DMS153 treated with DMSO at 0.1 percent for 48 hours (cell line): ENCODE measurements at regions not wholly inside any gene's neighbourhood (a gene's known extent, or its start where the extent isn't known, plus 50 kb on each side); places are given as distances from the start of the nearest gene placed in this dataset.

Experiments used
- DNase-seq: peaks from one replicate; lab custom pipeline; 2025; ENCODE audit not compliant: unreplicated experiment; lab: John Stamatoyannopoulos, UW

DNA sequence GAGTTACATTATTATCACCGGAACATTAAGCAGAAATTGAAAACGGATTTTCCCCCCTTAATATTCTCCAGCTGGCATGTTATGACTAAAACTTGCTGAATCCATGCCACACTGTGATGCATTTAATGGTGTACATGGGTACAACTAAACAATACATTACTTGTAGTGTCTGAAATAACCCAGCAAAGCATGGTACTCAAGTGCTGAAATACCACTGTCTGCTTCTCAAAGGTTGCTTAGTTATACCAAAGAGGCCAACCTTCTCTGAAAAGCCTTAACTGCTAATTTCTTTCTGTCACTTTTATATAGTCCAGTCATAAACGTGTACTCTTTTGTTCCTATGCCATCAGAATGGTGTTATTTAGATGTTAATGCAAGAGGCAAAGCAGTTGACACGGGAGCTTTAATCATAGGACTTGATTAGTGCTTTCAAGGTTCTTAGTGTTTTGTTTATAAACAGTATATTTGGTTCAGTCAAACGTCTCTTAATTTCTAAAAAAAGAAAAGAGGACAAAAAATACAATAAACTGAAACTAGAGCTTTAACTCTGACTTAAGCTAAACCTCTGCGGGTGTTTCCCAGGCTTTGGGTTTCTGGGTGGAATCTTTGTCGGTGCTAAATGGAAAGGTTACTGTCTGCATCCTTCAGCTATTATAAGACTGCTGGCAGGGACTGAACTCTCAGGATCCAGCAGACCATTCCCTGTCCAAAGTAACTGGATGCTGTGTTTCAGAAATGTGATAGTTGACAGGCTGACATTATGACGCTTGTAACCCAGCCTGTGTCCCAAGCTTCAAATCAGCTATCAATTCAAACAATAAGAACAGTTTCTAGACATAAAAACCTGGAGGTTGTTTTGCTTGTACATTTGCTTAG is 202.6 kb downstream of the PPP1R3A start:
- DNase-seq = no peak

DNA sequence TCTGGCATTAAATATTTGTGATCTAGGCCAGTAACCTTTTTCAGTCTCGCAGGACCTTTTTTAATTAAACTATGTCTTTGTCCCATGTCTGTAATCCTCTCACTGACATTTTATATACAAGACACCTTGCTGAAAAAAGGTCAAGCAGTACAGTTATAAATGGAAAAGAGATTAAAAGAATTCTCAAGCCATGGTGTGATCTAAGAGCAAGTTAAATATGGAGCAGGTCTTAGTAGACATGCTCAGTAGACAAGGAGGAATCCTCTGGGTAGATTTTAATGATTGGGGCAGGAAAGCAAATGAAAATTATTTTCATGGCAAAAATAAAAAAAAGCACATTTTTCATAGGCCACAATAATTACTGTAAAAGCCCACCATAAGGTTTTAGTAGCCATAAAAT is 203.5 kb downstream of the PPP1R3A start:
- no peak for DNase-seq

DNA sequence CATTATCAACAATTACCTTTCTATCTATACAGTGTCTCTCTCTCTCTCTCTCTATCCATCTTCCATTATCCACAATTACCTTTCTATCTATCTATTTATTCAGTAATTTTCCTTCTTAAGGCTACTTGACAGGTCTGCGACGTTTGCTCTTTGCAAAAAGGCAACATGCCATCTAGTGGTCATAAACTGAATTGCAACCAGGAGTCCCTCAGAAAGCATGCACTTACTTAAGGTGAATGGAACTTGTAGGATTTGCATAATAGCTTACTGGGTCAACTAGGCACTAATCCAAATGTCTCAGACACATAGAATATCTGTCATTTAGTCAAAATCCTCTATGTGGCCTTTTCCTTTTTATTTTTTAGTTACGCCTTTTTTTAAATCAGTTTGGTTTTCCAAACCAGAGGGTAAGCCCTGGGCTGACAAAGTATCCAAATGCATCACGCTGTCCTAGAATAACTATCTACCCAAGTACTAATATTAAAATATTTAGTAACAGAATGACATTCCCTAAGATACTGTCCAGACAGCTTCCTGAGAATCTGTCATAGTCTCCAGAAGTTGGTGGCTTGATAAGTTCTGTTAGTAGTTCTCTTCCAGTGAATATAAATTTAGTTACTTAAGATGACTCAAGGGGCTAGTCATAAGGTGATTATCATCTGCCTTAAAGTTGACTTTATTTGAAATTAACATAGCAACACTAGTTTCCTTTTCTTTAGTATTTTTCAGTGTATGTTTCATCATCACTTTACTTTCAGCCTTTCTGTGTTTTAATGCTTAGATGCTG is 208.3 kb downstream of the PPP1R3A start:
- peak; percentile 55 for DNase-seq

DNA sequence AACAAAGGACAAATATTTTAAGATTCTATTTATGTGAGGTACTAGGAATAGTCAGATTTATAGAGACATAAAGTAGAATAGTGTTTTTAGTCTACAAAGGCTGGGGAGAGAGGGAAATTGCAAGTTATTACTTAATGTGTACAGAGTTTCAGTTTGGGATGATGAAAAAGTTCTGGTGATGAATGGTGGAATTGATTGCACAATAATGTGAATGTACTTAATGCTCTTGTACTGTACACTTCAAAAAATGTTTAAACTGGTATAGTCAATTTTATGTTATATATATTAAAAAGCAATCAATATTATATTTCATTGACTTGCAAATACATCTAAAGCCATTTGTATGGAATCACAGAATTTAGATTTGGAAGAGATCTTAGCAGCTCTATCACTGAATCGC is 213.4 kb downstream of the PPP1R3A start:
- DNase-seq = no peak

DNA sequence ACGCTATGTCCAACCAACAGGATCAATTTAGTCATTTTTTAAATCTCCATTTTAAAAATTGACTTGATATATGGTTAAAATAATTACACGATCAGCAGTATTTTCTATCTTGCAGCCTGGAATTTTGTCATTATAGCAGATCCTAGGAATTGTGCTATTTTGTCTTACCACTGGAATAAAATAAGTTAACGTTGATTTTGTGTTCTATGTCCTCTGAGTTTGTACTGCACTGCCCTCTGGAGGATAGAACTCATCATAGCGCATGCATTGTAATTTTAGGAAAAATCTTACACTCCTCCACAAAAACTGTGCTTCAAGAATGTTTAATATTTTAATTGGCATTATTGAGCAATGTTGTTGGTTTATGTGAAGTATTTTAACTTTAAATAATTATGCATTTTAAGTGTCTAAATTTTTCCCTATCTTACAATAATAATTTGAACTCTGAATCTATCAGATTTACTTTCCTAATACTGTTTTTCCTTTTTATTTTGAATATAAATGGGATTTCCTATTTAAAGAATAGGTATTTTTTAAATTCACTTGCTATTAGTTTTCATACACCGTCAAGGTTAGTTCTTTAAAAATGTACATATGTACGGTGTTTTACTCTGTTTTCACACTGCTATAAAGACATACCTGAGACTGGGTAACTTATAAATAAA is 220.1 kb downstream of the PPP1R3A start:
- peak; percentile 10 for DNase-seq

DNA sequence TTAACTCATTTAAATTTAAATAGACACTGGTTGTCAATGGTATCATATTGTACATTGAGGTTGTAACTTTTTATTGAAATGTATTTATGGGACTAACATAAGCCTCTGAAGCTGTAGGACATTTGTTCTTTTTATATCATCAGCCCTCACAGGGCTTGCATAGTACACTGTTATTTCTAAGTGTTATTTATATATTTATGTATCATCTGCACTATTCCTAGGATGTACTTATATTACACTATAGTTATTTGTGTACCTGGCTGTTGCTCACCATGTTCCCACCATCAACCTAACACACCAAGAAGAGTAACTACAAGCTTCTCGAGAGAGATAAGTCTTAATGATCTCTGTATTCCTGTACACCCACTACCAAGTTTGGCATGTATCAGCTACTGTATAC is 224.7 kb downstream of the PPP1R3A start:
- no peak for DNase-seq

DNA sequence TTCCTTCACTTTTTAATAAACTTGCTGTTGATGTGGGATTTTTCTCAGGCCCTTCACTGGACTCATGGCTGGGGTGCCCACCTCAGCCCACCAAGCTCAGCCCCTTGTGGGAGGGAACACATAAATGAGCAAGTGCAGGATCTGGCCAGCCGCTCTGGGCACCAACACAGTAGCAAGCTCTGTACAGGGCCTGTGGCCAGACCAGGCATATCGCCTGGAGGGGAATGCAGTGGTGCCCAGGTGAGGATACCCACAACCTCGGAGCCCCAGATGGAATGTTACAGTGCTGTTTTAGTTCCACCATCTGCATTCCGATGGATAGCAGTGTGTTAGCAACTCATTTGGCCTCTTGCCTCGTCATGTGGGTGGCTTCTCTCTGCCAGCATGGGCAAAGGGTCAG is 234.6 kb downstream of the PPP1R3A start:
- no peak for DNase-seq

DNA sequence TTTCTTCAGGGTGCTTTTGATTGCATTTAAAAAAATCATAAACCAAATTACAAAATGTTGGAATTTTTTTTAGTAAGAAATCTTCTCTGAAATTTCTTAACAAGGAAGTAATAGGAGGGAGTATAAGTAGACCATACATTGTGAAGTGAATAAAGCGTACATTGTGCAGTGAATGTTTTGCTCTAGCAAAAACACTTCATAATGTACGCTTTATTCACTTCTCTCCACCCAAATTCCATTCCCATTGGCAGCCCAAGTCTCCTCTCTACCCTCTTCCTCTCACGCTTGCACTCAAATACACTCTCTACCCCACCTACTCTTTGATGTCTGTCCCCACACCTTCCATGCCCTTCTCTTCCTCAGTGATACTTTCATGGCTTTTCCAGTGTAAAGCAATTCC is 241.0 kb downstream of the PPP1R3A start:
- DNase-seq = no peak

DNA sequence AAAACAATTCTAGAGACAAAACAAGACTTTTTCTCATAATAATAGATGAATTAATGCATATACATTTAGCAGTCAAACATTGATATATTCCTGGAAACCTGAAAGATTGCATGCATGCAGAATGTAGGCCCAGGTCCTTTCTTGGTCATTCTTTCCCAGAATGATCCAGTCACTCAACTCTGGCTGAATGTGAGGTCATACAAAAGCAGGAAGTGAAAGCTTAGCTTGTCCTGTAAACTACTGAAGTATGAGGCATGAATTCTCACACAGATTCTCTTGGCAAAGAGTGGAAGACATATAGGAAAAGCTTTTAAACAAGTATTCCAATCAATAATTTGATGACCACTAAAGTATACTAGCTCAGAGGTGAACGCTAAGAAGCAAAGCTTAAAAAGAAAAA is 253.9 kb downstream of the PPP1R3A start:
- DNase-seq = no peak

DNA sequence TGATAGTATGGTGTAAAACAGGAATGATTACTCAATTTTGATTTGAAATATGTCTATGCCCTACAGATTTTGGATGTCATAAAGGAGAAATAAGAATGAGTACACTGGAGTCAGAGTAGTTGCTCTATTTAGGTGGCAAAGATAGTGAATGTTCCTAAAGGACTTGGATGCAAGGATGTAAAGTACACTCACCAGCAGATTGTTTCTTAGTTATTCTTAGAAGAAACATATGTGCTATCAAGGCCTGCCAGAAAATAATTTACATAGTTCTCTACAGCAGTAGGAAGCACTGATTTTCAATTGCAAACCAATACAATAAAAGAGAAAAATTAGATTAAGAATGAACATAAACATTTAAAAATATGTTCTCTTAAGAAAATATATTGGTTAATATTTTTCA is 259.4 kb downstream of the PPP1R3A start:
- DNase-seq = no peak

DNA sequence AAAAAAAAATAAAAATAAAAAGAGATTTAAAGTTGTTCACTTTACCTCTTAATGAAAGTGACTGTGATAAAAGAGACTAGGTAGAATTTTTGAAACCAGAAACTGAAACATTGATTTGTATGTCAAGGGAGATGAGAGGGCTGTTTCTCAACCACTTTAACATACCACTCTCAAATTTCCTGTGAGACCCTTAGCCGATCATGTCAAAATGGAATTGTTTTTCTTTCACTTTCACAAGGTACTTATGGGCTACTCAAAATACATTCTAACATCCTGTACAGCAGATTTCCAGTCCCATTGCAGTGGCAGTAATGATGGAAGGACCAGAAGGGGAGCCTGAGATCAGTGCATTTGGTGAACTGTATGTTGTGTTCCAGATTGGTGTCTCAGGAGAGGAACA is 261.2 kb downstream of the PPP1R3A start:
- DNase-seq = no peak

DNA sequence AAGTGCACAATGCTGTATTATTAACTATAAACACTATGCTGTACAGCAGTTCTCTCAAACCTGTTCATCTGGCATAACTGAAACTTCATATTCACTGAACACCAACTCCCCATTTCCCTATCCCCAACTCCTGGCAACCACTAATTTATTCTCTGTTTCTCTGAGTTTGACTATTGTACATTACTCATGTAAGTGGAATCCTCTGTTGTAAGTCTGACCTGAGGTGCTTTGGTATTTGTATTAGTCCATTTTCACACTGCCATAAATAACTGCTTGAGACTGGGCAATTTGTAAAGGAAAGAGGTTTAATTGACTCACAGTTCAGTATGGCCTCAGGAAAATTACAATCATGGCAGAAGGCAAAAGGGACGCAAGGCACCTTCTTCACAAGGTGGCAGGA is 266.3 kb downstream of the PPP1R3A start:
- DNase-seq = no peak

DNA sequence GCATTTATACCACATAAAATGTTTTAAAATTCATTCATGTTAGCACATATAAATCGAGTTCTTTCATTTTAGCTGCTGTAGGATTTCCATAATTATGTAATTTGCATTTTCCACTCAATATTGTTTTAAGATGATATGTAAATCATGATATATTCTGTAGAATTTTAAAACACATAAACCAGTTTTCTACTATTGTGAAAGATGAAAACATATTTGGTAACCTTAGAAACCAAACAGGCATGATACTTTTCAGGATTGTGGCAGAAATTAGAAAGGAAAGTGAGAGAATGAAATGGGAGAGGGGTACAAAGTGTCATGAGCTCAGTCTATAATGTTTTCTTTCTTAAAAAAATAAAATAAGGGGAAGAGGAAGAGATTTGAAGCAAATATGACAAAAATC is 269.3 kb downstream of the PPP1R3A start:
- no peak for DNase-seq

DNA sequence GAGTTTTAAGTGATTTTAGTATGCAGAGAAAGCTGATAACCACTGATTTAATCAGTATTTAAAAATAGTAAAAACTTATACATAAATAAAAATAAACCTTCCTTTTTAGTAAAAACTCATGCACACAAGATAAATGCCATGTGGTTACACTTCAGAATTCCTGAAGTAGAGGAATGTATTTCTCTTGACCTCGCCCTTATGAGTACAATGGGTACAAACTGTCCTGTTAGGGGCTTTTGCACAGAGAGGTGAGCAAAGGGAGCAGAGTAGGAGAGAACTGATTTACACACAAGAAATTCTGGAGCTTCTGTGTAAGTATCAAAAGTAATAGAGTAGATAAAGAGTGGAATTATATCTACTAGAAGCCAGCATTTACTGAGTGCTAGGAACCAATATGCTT is 279.6 kb downstream of the PPP1R3A start:
- no peak for DNase-seq

DNA sequence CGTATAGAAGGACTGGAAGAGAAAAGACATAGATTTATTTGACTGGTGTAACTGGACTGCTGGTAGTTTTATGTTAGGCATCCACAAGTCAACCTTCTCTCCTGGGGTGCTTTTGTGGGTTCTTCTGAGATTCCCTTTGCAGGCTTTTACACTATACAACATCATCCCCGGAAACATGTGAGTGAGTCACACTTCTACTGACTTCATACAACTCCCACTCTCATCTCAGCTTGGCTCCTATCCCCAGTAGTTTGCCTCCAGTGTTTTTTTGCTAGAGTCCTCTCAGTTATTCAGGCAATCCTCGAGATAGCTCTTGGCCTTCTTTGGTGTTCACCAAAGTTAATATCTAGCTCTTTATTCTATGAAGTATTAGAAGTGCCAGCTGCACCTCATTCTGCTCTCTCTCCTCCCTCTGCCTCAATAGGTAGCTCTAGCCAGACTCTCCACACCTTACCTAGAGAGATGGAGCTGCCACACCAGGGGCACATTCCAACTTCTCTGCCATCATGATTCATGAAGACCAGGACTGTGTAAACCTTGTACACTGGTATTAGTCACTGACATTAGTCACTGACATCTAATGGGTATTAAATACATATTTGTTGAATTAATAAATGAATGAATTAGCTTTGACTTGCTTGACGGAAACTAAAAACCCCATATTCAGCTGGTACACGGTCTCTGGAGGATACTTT is 281.9 kb downstream of the PPP1R3A start:
- DNase-seq = no peak

DNA sequence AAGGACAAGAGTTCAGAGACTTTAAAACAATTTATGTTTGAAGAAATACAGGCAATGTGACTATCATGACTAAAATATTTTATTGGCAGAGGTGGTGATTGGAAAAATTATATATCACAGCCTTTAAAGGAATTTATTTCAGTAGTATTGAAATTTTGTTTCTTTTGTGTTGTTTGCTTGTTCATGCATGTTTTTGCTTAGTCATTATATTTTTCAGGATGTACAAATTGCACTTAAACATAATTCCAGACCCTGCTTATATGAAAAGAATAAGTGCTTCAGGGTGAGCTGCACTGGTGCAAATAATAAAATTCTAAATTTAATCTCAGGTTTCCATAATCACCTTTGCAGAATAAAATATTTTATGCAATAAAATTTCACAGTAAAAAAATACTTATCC is 283.3 kb downstream of the PPP1R3A start:
- no peak for DNase-seq

DNA sequence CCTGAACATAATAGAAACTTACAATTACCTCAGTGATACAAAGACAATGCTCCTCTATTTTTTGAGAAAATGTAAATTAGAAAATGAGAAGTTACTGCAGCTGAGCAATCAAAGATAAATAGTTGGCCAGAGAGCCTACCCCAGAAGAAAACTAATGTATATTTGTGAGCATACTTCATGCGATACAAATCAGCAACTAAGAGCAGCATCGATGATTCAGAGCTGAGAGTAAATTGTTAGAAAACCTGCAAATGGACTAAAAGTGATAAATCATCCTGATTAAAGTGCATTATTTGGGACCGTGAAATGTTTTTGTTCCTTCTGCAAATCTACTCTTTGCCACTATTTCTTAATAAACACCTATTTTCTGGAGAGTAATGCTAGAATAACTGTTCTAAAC is 285.7 kb downstream of the PPP1R3A start:
- DNase-seq = no peak

DNA sequence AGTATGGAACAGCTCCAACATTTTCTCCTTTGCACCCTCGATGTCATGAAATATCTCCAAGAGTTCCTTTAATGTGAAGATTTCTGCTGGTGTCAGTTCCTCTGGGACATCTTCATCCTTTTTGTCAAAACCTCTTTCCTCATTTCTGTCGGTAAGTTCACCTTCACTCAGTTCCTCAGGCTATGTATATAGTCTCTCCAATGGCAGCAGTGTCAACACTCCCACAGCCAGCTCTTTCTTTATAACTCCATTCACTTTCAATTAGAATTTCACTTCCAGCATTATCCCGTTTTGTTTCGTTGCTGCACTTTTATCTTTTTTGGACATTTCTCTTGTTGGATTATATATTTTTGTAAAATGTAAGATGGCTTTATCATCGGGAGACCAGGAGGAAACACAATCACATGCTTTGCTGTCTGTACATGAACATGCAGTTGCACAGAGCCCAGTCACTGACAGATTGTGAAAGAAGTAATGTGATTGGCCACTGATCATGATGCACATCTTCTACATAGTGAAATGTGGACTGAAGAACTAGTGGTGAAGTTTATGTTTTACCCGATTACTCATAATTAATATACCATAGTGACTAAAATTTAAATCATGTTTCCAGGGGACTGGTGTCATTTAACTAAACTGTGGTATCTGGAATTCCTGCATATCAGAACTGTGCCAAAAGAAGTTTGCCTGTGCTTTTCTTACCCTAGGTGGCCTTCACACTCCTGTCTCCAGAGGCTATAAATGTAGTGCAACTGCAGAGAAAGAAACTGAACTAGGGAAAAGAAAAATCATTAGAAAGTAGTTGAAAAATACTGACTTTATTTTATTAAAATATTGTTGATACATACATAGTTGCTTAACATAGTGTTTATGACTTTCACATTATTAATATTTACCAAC is 289.6 kb downstream of the PPP1R3A start:
- DNase-seq = no peak

DNA sequence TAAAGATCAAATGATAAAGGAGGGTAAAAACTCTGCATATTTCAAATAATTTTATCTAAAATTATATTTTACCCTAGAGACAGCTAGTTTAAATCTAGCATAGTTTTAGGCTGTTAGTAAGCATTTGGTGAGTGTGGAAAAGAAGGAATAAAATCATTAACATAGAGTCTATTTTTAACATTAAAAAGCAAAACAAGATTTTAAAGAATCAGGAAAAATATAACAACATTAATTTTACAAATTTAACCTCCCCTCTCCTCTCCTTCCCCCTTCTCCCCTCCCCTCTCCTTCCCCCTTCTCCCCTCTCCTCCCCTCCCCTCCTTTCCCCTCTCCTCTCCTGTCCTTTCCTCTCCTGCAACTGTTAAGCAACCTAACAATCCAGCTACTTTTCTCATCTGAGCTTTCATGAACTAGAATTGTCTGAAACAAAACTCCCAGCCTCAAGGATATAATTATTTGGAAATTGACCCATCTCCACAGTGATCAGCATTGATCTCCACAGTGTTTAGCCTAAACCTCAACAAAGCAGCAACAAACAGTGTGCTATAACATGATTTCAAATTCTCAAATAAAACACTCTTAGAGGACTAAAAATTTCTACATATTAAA is 293.2 kb downstream of the PPP1R3A start:
- no peak for DNase-seq

DNA sequence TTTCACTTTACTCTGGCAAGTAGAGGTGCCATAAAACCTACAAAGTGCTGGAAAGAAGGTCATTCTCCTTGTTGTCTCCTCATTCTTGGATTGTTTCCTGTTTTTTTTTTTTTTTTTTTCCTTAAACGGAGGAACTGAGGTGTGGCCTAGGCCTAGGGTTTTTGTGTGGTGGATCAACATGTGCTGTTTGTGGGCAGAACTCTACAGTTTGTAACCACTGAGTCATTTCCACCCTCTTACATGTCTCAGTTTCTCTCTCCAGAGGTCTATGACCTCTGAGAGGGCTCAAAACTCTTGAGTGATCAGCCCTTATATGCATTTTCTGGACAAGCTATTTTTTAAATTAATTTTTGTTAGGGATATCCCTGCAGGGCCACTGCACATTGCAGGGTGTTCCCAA is 296.0 kb downstream of the PPP1R3A start:
- DNase-seq = no peak
